ENCODE measurements at regions not wholly inside any gene's neighbourhood (a gene's known extent, or its start where the extent isn't known, plus 50 kb on each side); places are given as distances from the start of the nearest gene placed in this dataset.

DNA sequence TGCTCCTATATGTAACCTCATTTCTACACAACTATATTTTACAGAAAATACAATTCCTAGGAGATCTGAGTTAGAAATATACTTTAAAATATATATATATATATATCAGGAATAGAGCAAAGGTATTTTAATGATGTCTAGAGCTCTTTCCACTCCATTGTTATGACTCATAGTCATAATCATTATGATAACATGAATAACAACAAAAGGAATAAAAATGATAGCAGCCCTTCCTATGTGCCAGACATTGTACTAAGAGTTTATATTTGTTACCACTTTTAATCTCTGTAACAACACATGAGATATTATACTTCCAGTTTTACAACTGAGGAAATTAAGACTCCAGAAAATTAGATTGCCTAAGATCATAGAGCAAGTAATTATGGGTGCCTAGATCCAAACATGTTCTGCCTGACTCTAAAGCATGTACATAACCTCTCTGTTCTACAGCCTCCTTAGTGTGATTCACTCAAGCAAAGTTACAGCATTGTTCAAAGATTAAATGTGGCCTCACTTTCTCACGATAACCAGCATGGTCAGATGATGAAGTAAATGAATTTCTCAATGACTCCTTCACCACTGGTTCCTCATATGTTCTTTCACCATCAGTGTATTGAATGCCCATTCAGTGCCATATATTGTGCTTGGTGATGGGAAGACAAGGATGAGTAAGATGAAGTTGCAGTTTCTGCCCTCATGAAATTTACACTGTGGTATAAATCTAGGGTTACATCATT lies 452.1 kb downstream of the EFNA5 start:
- TF ChIP-seq, protein P1, sequence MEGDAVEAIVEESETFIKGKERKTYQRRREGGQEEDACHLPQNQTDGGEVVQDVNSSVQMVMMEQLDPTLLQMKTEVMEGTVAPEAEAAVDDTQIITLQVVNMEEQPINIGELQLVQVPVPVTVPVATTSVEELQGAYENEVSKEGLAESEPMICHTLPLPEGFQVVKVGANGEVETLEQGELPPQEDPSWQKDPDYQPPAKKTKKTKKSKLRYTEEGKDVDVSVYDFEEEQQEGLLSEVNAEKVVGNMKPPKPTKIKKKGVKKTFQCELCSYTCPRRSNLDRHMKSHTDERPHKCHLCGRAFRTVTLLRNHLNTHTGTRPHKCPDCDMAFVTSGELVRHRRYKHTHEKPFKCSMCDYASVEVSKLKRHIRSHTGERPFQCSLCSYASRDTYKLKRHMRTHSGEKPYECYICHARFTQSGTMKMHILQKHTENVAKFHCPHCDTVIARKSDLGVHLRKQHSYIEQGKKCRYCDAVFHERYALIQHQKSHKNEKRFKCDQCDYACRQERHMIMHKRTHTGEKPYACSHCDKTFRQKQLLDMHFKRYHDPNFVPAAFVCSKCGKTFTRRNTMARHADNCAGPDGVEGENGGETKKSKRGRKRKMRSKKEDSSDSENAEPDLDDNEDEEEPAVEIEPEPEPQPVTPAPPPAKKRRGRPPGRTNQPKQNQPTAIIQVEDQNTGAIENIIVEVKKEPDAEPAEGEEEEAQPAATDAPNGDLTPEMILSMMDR (IDR thresholded peaks at IDR 0.05; ENCODE audit: poor library complexity) = no peak
- TF ChIP-seq EZH2 (IDR thresholded peaks at IDR 0.05; ENCODE audit: borderline replicate concordance) (no peak), EZH2phosphoT487 (IDR thresholded peaks at IDR 0.05; ENCODE audit: low read depth, severe bottlenecking, unreplicated experiment) (no peak)
